Gastroesophageal sphincter (tissue), 4 donors: ENCODE measurements at regions not wholly inside any gene's neighbourhood (a gene's known extent, or its start where the extent isn't known, plus 50 kb on each side); places are given as distances from the start of the nearest gene placed in this dataset.

Source experiments
- ATAC-seq: fragments of 150-250 bp; one replicate; pipeline ENCODE4 v1.9.1; 2016; ENCODE audit warnings: mild to moderate bottlenecking, moderate library complexity
- H3K27ac ChIP-seq, 4 donors: fragments of 200-600 bp; sonication (generic) in 3 of 4; 1 replicate in 3 of 4; 2 replicates in 1 of 4; pipeline ENCODE4 v1.5.1; 2016 to 2019
- H3K27me3 ChIP-seq: fragments of 200-600 bp; sonication (generic); one replicate; pipeline ENCODE4 v1.5.1; 2019
- H3K36me3 ChIP-seq, 2 donors: fragments of 200-600 bp; sonication (generic); one replicate each; pipeline ENCODE4 v1.5.1; 2019; ENCODE audit warnings: control low read depth in 1 of 2
- H3K4me1 ChIP-seq, 3 donors: fragments of 200-600 bp; sonication (generic); 1 replicate in 2 of 3; 2 replicates in 1 of 3; pipeline ENCODE4 v1.5.1; 2016 to 2019; ENCODE audit warnings: control low read depth in 2 of 3
- H3K4me3 ChIP-seq, 2 donors: fragments of 200-600 bp; sonication (generic); one replicate each; pipeline ENCODE4 v1.5.1; 2019; ENCODE audit warnings: mild to moderate bottlenecking in 1 of 2, moderate library complexity in 1 of 2
- H3K9me3 ChIP-seq, 3 donors: fragments of 200-600 bp; sonication (generic); one replicate each; pipeline ENCODE4 v1.5.1; 2017 to 2019; ENCODE audit warnings: control low read depth in 2 of 3
- CTCF ChIP-seq, 4 experiments: fragments of 200-600 bp in 2 of 4; fragments of 450-650 bp in 2 of 4; sonication (generic) in 1 of 4; IDR thresholded peaks; one replicate each; pipeline ENCODE4 v1.5.1; 2017 to 2019; ENCODE audit warnings: antibody characterized with exemption in 4 of 4, mild to moderate bottlenecking in 2 of 4, moderate library complexity in 2 of 4
- EP300 ChIP-seq: sonication (generic); formaldehyde crosslinking; IDR thresholded peaks from one replicate; pipeline ENCODE4 v1.6.1; 2017; ENCODE audit warnings: antibody characterized with exemption, mild to moderate bottlenecking
- POLR2A ChIP-seq, 2 donors: fragments of 450-650 bp; IDR thresholded peaks; one replicate each; pipeline ENCODE4 v1.6.1; 2017; ENCODE audit warnings: antibody characterized with exemption in 2 of 2, mild to moderate bottlenecking in 2 of 2, moderate library complexity in 1 of 2
- POLR2AphosphoS5 ChIP-seq: sonication (generic); formaldehyde crosslinking; IDR thresholded peaks from one replicate; pipeline ENCODE4 v1.6.1; 2017; ENCODE audit warnings: antibody characterized with exemption
- WGBS, 2 donors: methylation state at CpG; one replicate each; pipeline ENCODE4 v1.1.5; 2018; ENCODE audit warnings: low coverage in 1 of 2; 5-methylcytosine and 5-hydroxymethylcytosine counted together

- TF ChIP-seq POLR2AphosphoS5 (no peak), CTCF (IDR thresholded peaks at IDR 0.05) (no peak), POLR2A (IDR thresholded peaks at IDR 0.05) (no peak), EP300 (no peak)
- Histone ChIP-seq H3K4me1 (no peaks in the 10 kb centered on the region), H3K36me3 (no peaks in the 10 kb centered on the region), H3K27ac (no peak overlapping the region), H3K9me3 (peaks cover 0 to 4% (median 0%) of the 10 kb centered on the region in 3 donors), H3K4me3 (no peak overlapping the region), H3K27me3 (no peaks in the 10 kb centered on the region)
- 80 to 100% methylated on average over 1 of the region's 1 CpG for WGBS, 2 donors
- ATAC-seq = no peak
Observed at GRCh38 chr10:9786101-9786500, 1231.6 kb upstream of the CELF2 start.

GRCh38 chr10:9786576-9786975 lies 1231.1 kb upstream of the CELF2 start:
- WGBS, 2 donors = 75 to 79% methylated on average over 3 of the region's 3 CpGs
- no peak for ATAC-seq
- no peak overlapping the region for H3K27ac ChIP-seq
- no peak for TF ChIP-seq CTCF (IDR thresholded peaks at IDR 0.05)
- TF ChIP-seq EP300 = no peak
- no peak for TF ChIP-seq POLR2A (IDR thresholded peaks at IDR 0.05)
- TF ChIP-seq POLR2AphosphoS5 = no peak
- no peaks in the 10 kb centered on the region for H3K36me3 ChIP-seq
- H3K9me3 ChIP-seq = peaks cover 0 to 4% (median 0%) of the 10 kb centered on the region in 3 donors
- no peaks in the 10 kb centered on the region for H3K4me1 ChIP-seq
- no peak overlapping the region for H3K4me3 ChIP-seq
- no peaks in the 10 kb centered on the region for H3K27me3 ChIP-seq

- Histone ChIP-seq H3K4me1 (no peaks in the 10 kb centered on the region), H3K9me3 (no peaks in the 10 kb centered on the region), H3K27ac (no peak overlapping the region), H3K4me3 (no peak overlapping the region), H3K27me3 (no peaks in the 10 kb centered on the region), H3K36me3 (no peaks in the 10 kb centered on the region)
- WGBS, 2 donors = 78 to 80% methylated on average over 4 to 5 of the region's 5 CpGs
- TF ChIP-seq POLR2AphosphoS5 = no peak
- TF ChIP-seq CTCF (IDR thresholded peaks at IDR 0.05) = no peak
- no peak for TF ChIP-seq EP300
- TF ChIP-seq POLR2A (IDR thresholded peaks at IDR 0.05) = no peak
- ATAC-seq = no peak
Observed at GRCh38 chr10:9789996-9790395, 1227.7 kb upstream of the CELF2 start.

GRCh38 chr10:9792181-9792580 lies 1225.5 kb upstream of the CELF2 start:
- no peaks in the 10 kb centered on the region for H3K36me3 ChIP-seq
- no peaks in the 10 kb centered on the region for H3K4me1 ChIP-seq
- TF ChIP-seq CTCF (IDR thresholded peaks at IDR 0.05) = no peak
- no peak for TF ChIP-seq POLR2A (IDR thresholded peaks at IDR 0.05)
- no peak for TF ChIP-seq EP300
- TF ChIP-seq POLR2AphosphoS5 = no peak
- no peaks in the 10 kb centered on the region for H3K27me3 ChIP-seq
- no peak for ATAC-seq
- H3K4me3 ChIP-seq = no peak overlapping the region
- 66 to 71% methylated on average over 2 to 3 of the region's 3 CpGs for WGBS, 2 donors
- H3K27ac ChIP-seq = no peak overlapping the region
- H3K9me3 ChIP-seq = no peaks in the 10 kb centered on the region

GRCh38 chr10:9796564-9796963 lies 1221.1 kb upstream of the CELF2 start:
- no peak for TF ChIP-seq POLR2A (IDR thresholded peaks at IDR 0.05)
- no peak for TF ChIP-seq POLR2AphosphoS5
- no peak for TF ChIP-seq CTCF (IDR thresholded peaks at IDR 0.05)
- no peak for TF ChIP-seq EP300
- no peak overlapping the region for H3K27ac ChIP-seq
- no peak for ATAC-seq

More at GRCh38 chr10:9796564-9796963, 1221.1 kb upstream of the CELF2 start:
- Histone ChIP-seq H3K4me3 (no peak overlapping the region), H3K36me3 (no peaks in the 10 kb centered on the region), H3K27me3 (no peaks in the 10 kb centered on the region), H3K4me1 (no peaks in the 10 kb centered on the region), H3K9me3 (no peaks in the 10 kb centered on the region)
- 8 to 43% methylated on average over 2 to 3 of the region's 3 CpGs for WGBS, 2 donors
